Suprapubic skin (tissue), 4 donors: ENCODE measurements at regions not wholly inside any gene's neighbourhood (a gene's known extent, or its start where the extent isn't known, plus 50 kb on each side); places are given as distances from the start of the nearest gene placed in this dataset.

ENCODE experiments used
- EP300 ChIP-seq: sonication (generic); formaldehyde crosslinking; IDR thresholded peaks from one replicate; pipeline ENCODE4 v1.6.1; 2017; ENCODE audit warnings: antibody characterized with exemption
- POLR2A ChIP-seq, 2 donors: fragments of 450-650 bp; IDR thresholded peaks; one replicate each; pipeline ENCODE4 v1.6.1; 2017; ENCODE audit warnings: antibody characterized with exemption in 2 of 2, mild to moderate bottlenecking in 2 of 2, moderate library complexity in 2 of 2
- POLR2AphosphoS5 ChIP-seq, 3 donors: sonication (generic); formaldehyde crosslinking; IDR thresholded peaks; one replicate each; pipeline ENCODE4 v1.6.1; 2017; ENCODE audit warnings: antibody characterized with exemption in 3 of 3
- TF ChIP-seq, protein P1 (sequence below), 2 donors: fragments of 200-600 bp in 1 of 2; fragments of 450-650 bp in 1 of 2; sonication (generic) in 1 of 2; IDR thresholded peaks; one replicate each; pipeline ENCODE4 v1.5.1; 2016 to 2019; ENCODE audit warnings: antibody characterized with exemption in 2 of 2, mild to moderate bottlenecking in 1 of 2, moderate library complexity in 1 of 2

DNA sequence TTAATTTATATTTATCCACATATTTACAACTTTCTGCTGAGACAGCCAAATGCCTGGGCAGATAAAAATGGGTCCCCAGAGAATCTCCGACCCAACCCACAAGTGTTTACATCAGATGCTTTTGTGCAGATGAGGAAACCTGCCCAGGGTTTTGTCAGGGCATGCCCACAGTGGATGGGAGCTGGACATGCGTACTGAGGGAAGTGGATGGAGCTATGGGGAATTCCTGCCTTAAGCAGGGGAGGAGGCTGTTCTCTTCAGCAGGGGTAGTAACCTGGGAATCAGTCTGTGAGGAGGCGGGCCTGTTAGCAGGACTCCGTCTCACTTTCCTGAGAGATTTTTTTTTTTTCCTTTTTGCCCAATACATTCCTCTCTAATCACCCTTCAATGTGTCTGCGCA lies 122.9 kb downstream of the RFC3 start:
- TF ChIP-seq EP300 (no peak), POLR2A (IDR thresholded peaks at IDR 0.05) (no peak), POLR2AphosphoS5 (IDR thresholded peaks at IDR 0.05) (no peak)
- TF ChIP-seq, protein P1, sequence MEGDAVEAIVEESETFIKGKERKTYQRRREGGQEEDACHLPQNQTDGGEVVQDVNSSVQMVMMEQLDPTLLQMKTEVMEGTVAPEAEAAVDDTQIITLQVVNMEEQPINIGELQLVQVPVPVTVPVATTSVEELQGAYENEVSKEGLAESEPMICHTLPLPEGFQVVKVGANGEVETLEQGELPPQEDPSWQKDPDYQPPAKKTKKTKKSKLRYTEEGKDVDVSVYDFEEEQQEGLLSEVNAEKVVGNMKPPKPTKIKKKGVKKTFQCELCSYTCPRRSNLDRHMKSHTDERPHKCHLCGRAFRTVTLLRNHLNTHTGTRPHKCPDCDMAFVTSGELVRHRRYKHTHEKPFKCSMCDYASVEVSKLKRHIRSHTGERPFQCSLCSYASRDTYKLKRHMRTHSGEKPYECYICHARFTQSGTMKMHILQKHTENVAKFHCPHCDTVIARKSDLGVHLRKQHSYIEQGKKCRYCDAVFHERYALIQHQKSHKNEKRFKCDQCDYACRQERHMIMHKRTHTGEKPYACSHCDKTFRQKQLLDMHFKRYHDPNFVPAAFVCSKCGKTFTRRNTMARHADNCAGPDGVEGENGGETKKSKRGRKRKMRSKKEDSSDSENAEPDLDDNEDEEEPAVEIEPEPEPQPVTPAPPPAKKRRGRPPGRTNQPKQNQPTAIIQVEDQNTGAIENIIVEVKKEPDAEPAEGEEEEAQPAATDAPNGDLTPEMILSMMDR (IDR thresholded peaks at IDR 0.05): no peak
